GM18858 (cell line): ENCODE measurements at regions not wholly inside any gene's neighbourhood (a gene's known extent, or its start where the extent isn't known, plus 50 kb on each side); places are given as distances from the start of the nearest gene placed in this dataset.

Experiments
- ATAC-seq: cut with Tn5 transposase; IDR thresholded peaks from one replicate; pipeline ENCODE4 v1.9.1; 2021; ENCODE audit not compliant: unreplicated experiment

- ATAC-seq = no peak
These were observed 1368.6 kb downstream of the FSTL5 start for GRCh38 chr4:160795216-160795615.

GRCh38 chr4:160808174-160808573 lies 1355.6 kb downstream of the FSTL5 start:
- ATAC-seq = no peak

- no peak for ATAC-seq
These were observed 1354.2 kb downstream of the FSTL5 start for GRCh38 chr4:160809576-160809975.

GRCh38 chr4:160810424-160810823 lies 1353.4 kb downstream of the FSTL5 start:
- ATAC-seq = no peak

GRCh38 chr4:160810941-160811340 lies 1352.9 kb downstream of the FSTL5 start:
- no peak for ATAC-seq

- ATAC-seq = no peak
These were observed 1351.8 kb downstream of the FSTL5 start for GRCh38 chr4:160811956-160812355.

GRCh38 chr4:160814726-160815125 lies 1349.1 kb downstream of the FSTL5 start:
- ATAC-seq = no peak

- ATAC-seq = no peak
These were observed 1345.2 kb downstream of the FSTL5 start for GRCh38 chr4:160818571-160818970.

- ATAC-seq = no peak
These were observed 1344.0 kb downstream of the FSTL5 start for GRCh38 chr4:160819791-160820190.

- ATAC-seq = no peak
These were observed 1339.3 kb downstream of the FSTL5 start for GRCh38 chr4:160824481-160824880.

- ATAC-seq = no peak
These were observed 1338.0 kb downstream of the FSTL5 start for GRCh38 chr4:160825644-160826338.

- no peak for ATAC-seq
These were observed 1337.5 kb downstream of the FSTL5 start for GRCh38 chr4:160826339-160826679.

- ATAC-seq = no peak
These were observed 1332.5 kb downstream of the FSTL5 start for GRCh38 chr4:160831165-160831922.

- no peak for ATAC-seq
These were observed 1328.0 kb downstream of the FSTL5 start for GRCh38 chr4:160835789-160836188.

GRCh38 chr4:160836431-160836830 lies 1327.4 kb downstream of the FSTL5 start:
- no peak for ATAC-seq

- ATAC-seq = no peak
These were observed 1317.7 kb downstream of the FSTL5 start for GRCh38 chr4:160846121-160846520.

GRCh38 chr4:160847228-160847627 lies 1316.6 kb downstream of the FSTL5 start:
- no peak for ATAC-seq

- no peak for ATAC-seq
These were observed 1315.3 kb downstream of the FSTL5 start for GRCh38 chr4:160848489-160848888.

- no peak for ATAC-seq
These were observed 1314.7 kb downstream of the FSTL5 start for GRCh38 chr4:160848901-160849760.

- no peak for ATAC-seq
These were observed 1299.5 kb downstream of the FSTL5 start for GRCh38 chr4:160864253-160864652.

- ATAC-seq = no peak
These were observed 1293.9 kb downstream of the FSTL5 start for GRCh38 chr4:160869899-160870298.

GRCh38 chr4:160872491-160872890 lies 1291.3 kb downstream of the FSTL5 start:
- no peak for ATAC-seq
